ENCODE measurements at regions not wholly inside any gene's neighbourhood (a gene's known extent, or its start where the extent isn't known, plus 50 kb on each side); places are given as distances from the start of the nearest gene placed in this dataset.

DNA sequence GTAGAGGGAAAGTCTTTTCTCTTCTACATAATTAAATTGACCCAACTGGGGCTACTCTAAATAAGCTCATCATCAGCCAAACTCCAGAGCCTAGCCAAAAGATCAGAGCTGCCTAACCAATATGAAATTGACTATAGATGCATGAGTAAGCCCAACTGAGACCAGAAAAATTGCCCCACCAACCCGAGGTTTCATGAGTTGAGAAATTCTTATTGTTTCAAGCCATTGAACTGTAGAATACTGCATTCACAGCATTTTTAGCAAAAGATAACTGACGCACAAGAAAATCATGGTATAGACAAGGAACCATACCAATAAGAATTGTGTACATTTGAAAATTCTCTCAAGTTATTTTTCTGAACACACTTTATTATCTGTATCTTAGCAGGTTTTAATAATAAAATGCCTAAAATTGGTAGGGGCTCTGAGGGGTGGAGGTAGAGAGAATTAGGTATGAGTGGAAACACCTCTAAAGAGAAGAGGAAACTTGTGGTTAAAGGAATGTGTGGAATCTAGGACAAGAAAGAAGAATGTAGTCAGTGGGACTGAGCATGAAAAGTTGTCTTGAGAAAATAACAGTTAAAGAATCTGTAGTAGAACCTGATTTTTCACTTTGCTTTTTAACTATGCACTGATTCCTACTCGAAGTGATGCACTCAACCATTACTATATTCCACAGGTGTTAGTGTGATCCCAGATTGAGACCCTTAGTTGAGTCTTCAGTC lies 200.9 kb upstream of the PPP1R2C start:
- H3K4me1 ChIP-seq (ENCODE audit: insufficient read depth): no peaks in the 10 kb centered on the region; the same call in 1 of the 2 replicates
- ATAC-seq (no peak), DNase-seq (ENCODE audit: low spot score) (peak; percentile 4)
- no peaks in the 10 kb centered on the region for H4K20me1 ChIP-seq (replicated peaks; ENCODE audit: insufficient read depth)
- H3K4me3 ChIP-seq: no peak overlapping the region
- 0 out of 2 replicates have a peak, but pooled peaks cover 6% of the 10 kb centered on the region for H3K36me3 ChIP-seq (ENCODE audit: insufficient read depth)
- H3K27ac Mint-ChIP-seq: no peak overlapping the region
- no peak overlapping the region for H3K4me3 Mint-ChIP-seq
- H3K27ac ChIP-seq (ENCODE audit: low read depth): no peak overlapping the region
- no peaks in the 10 kb centered on the region for H3K79me2 ChIP-seq (replicated peaks; ENCODE audit: insufficient read depth)
- peaks cover 63% of the 10 kb centered on the region for H3K36me3 Mint-ChIP-seq (ENCODE audit: low read depth)
- H3F3A ChIP-seq (replicated peaks; ENCODE audit: low read depth): no peaks in the 10 kb centered on the region
- H3K4me2 ChIP-seq: no peak overlapping the region
- H2AFZ ChIP-seq: no peak overlapping the region
- H3K9me3 Mint-ChIP-seq: peaks cover 44% of the 10 kb centered on the region
- H3K27me3 Mint-ChIP-seq (ENCODE audit: insufficient read depth, low read depth, poor library complexity): peaks cover 2% of the 10 kb centered on the region
- TF ChIP-seq JUNB (IDR thresholded peaks at IDR 0.05; ENCODE audit: unreplicated experiment) (no peak), ZNF114 (CRISPR knock-in tag; IDR thresholded peaks at IDR 0.05) (no peak), CREB1 (CRISPR knock-in tag; IDR thresholded peaks at IDR 0.05; ENCODE audit: low read depth) (no peak), ZNF331 (CRISPR knock-in tag; IDR thresholded peaks at IDR 0.05; ENCODE audit: low read depth) (no peak), NANOG (IDR thresholded peaks at IDR 0.05; ENCODE audit: borderline replicate concordance) (no peak), POLR2AphosphoS5 (IDR thresholded peaks at IDR 0.05; ENCODE audit: low read depth) (no peak), EZH2phosphoT487 (IDR thresholded peaks at IDR 0.05; ENCODE audit: unreplicated experiment) (no peak), EZH2 (IDR thresholded peaks at IDR 0.05; ENCODE audit: low read depth, unreplicated experiment) (no peak), REST (IDR thresholded peaks at IDR 0.05; ENCODE audit: unreplicated experiment) (no peak), ETS1 (IDR thresholded peaks at IDR 0.05) (no peak), STAT1 (IDR thresholded peaks at IDR 0.05; ENCODE audit: unreplicated experiment) (no peak), ZNF462 (CRISPR knock-in tag; IDR thresholded peaks at IDR 0.05) (no peak)
- TF ChIP-seq, protein P1, sequence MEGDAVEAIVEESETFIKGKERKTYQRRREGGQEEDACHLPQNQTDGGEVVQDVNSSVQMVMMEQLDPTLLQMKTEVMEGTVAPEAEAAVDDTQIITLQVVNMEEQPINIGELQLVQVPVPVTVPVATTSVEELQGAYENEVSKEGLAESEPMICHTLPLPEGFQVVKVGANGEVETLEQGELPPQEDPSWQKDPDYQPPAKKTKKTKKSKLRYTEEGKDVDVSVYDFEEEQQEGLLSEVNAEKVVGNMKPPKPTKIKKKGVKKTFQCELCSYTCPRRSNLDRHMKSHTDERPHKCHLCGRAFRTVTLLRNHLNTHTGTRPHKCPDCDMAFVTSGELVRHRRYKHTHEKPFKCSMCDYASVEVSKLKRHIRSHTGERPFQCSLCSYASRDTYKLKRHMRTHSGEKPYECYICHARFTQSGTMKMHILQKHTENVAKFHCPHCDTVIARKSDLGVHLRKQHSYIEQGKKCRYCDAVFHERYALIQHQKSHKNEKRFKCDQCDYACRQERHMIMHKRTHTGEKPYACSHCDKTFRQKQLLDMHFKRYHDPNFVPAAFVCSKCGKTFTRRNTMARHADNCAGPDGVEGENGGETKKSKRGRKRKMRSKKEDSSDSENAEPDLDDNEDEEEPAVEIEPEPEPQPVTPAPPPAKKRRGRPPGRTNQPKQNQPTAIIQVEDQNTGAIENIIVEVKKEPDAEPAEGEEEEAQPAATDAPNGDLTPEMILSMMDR (conservative IDR thresholded peaks at IDR 0.05; ENCODE audit: low read depth in 2 of 2): no peak
- no peaks in the 10 kb centered on the region for H3K27me3 ChIP-seq (ENCODE audit: insufficient read depth)
- no peaks in the 10 kb centered on the region for H3K9me2 ChIP-seq (ENCODE audit: insufficient read depth)
- H3K4me1 Mint-ChIP-seq: no peaks in the 10 kb centered on the region

Measured in GM23338 (cell line).